Neural progenitor cell (in vitro differentiated cells): ENCODE measurements at regions not wholly inside any gene's neighbourhood (a gene's known extent, or its start where the extent isn't known, plus 50 kb on each side); places are given as distances from the start of the nearest gene placed in this dataset.

Source experiments
- CTCF ChIP-seq: fragments of 200-600 bp; sonication (generic); IDR thresholded peaks from 2 replicates; pipeline ENCODE4 v1.5.1; 2017; ENCODE audit warnings: antibody characterized with exemption, mild to moderate bottlenecking
- EZH2 ChIP-seq: fragments of 200-600 bp; sonication (generic); IDR thresholded peaks from 2 replicates; pipeline ENCODE4 v1.6.1; 2017; ENCODE audit warnings: antibody characterized with exemption, mild to moderate bottlenecking, moderate library complexity

GRCh38 chr1:181394766-181395165, 88.6 kb upstream of the CACNA1E start:
- no peak for TF ChIP-seq CTCF
- no peak for TF ChIP-seq EZH2
